GM18520 (cell line): ENCODE measurements at regions not wholly inside any gene's neighbourhood (a gene's known extent, or its start where the extent isn't known, plus 50 kb on each side); places are given as distances from the start of the nearest gene placed in this dataset.

ENCODE experiments used
- ATAC-seq: cut with Tn5 transposase; IDR thresholded peaks from one replicate; pipeline ENCODE4 v1.9.1; 2021; ENCODE audit not compliant: unreplicated experiment

GRCh38 chr11:92692826-92693546 is 276.5 kb upstream of the MTNR1B start:
- ATAC-seq, result no peak

GRCh38 chr11:92696076-92696475 is 273.4 kb upstream of the MTNR1B start:
- ATAC-seq, result no peak

GRCh38 chr11:92697461-92698312 is 271.8 kb upstream of the MTNR1B start:
- ATAC-seq, result no peak

GRCh38 chr11:92698742-92699141 is 270.7 kb upstream of the MTNR1B start:
- ATAC-seq, result no peak

- ATAC-seq, result no peak
Observed at GRCh38 chr11:92702037-92702804, 267.2 kb upstream of the MTNR1B start.

GRCh38 chr11:92702805-92703448 is 266.5 kb upstream of the MTNR1B start:
- ATAC-seq, result no peak

- no peak for ATAC-seq
Observed at GRCh38 chr11:92703449-92703830, 266.0 kb upstream of the MTNR1B start.

GRCh38 chr11:92707173-92707619 is 262.3 kb upstream of the MTNR1B start:
- ATAC-seq, result no peak

GRCh38 chr11:92707665-92708064 is 261.8 kb upstream of the MTNR1B start:
- no peak for ATAC-seq

GRCh38 chr11:92709329-92709728 is 260.1 kb upstream of the MTNR1B start:
- no peak for ATAC-seq

- no peak for ATAC-seq
Observed at GRCh38 chr11:92711926-92712325, 257.5 kb upstream of the MTNR1B start.

- no peak for ATAC-seq
Observed at GRCh38 chr11:92714111-92714510, 255.3 kb upstream of the MTNR1B start.

- no peak for ATAC-seq
Observed at GRCh38 chr11:92717240-92717639, 252.2 kb upstream of the MTNR1B start.

- ATAC-seq, result no peak
Observed at GRCh38 chr11:92720385-92720784, 249.1 kb upstream of the MTNR1B start.

- ATAC-seq, result no peak
Observed at GRCh38 chr11:92725352-92725751, 244.1 kb upstream of the MTNR1B start.

GRCh38 chr11:92727123-92727522 is 242.3 kb upstream of the MTNR1B start:
- ATAC-seq, result no peak

- no peak for ATAC-seq
Observed at GRCh38 chr11:92727769-92728168, 241.7 kb upstream of the MTNR1B start.

GRCh38 chr11:92728628-92729027 is 240.8 kb upstream of the MTNR1B start:
- no peak for ATAC-seq

GRCh38 chr11:92735039-92735438 is 234.4 kb upstream of the MTNR1B start:
- no peak for ATAC-seq

- ATAC-seq, result no peak
Observed at GRCh38 chr11:92738276-92738675, 231.2 kb upstream of the MTNR1B start.

GRCh38 chr11:92739041-92739440 is 230.4 kb upstream of the MTNR1B start:
- no peak for ATAC-seq
